ENCODE measurements at regions not wholly inside any gene's neighbourhood (a gene's known extent, or its start where the extent isn't known, plus 50 kb on each side); places are given as distances from the start of the nearest gene placed in this dataset.

- no peak for DNase-seq (ENCODE audit: low spot score)
Observed at GRCh38 chr11:87428266-87428665, 390.5 kb downstream of the TMEM135 start.

- DNase-seq (ENCODE audit: low spot score) = no peak
Observed at GRCh38 chr11:87425943-87426342, 388.2 kb downstream of the TMEM135 start.

- DNase-seq (ENCODE audit: low spot score) = no peak
Observed at GRCh38 chr11:87425391-87425790, 387.7 kb downstream of the TMEM135 start.

GRCh38 chr11:87423161-87423560 is 385.4 kb downstream of the TMEM135 start:
- no peak for DNase-seq (ENCODE audit: low spot score)

- DNase-seq (ENCODE audit: low spot score) = no peak
Observed at GRCh38 chr11:87422566-87422965, 384.8 kb downstream of the TMEM135 start.

GRCh38 chr11:87421422-87421821 is 383.7 kb downstream of the TMEM135 start:
- no peak for DNase-seq (ENCODE audit: low spot score)

- DNase-seq (ENCODE audit: low spot score) = no peak
Observed at GRCh38 chr11:87417951-87418350, 380.2 kb downstream of the TMEM135 start.

- DNase-seq (ENCODE audit: low spot score) = no peak
Observed at GRCh38 chr11:87405843-87406242, 368.1 kb downstream of the TMEM135 start.

- no peak for DNase-seq (ENCODE audit: low spot score)
Observed at GRCh38 chr11:87405356-87405755, 367.6 kb downstream of the TMEM135 start.

GRCh38 chr11:87401653-87402052 is 363.9 kb downstream of the TMEM135 start:
- no peak for DNase-seq (ENCODE audit: low spot score)

GRCh38 chr11:87399341-87399740 is 361.6 kb downstream of the TMEM135 start:
- no peak for DNase-seq (ENCODE audit: low spot score)

- DNase-seq (ENCODE audit: low spot score) = peak; percentile 65
Observed at GRCh38 chr11:87398931-87399330, 361.2 kb downstream of the TMEM135 start.

- no peak for DNase-seq (ENCODE audit: low spot score)
Observed at GRCh38 chr11:87397011-87397865, 359.5 kb downstream of the TMEM135 start.

- no peak for DNase-seq (ENCODE audit: low spot score)
Observed at GRCh38 chr11:87394924-87395323, 357.2 kb downstream of the TMEM135 start.

GRCh38 chr11:87392665-87393064 is 354.9 kb downstream of the TMEM135 start:
- no peak for DNase-seq (ENCODE audit: low spot score)

GRCh38 chr11:87391496-87391895 is 353.8 kb downstream of the TMEM135 start:
- no peak for DNase-seq (ENCODE audit: low spot score)

- no peak for DNase-seq (ENCODE audit: low spot score)
Observed at GRCh38 chr11:87384078-87384729, 346.5 kb downstream of the TMEM135 start.

GRCh38 chr11:87374038-87374807 is 336.5 kb downstream of the TMEM135 start:
- no peak for DNase-seq (ENCODE audit: low spot score)
